ENCODE measurements at regions not wholly inside any gene's neighbourhood (a gene's known extent, or its start where the extent isn't known, plus 50 kb on each side); places are given as distances from the start of the nearest gene placed in this dataset.

DNA sequence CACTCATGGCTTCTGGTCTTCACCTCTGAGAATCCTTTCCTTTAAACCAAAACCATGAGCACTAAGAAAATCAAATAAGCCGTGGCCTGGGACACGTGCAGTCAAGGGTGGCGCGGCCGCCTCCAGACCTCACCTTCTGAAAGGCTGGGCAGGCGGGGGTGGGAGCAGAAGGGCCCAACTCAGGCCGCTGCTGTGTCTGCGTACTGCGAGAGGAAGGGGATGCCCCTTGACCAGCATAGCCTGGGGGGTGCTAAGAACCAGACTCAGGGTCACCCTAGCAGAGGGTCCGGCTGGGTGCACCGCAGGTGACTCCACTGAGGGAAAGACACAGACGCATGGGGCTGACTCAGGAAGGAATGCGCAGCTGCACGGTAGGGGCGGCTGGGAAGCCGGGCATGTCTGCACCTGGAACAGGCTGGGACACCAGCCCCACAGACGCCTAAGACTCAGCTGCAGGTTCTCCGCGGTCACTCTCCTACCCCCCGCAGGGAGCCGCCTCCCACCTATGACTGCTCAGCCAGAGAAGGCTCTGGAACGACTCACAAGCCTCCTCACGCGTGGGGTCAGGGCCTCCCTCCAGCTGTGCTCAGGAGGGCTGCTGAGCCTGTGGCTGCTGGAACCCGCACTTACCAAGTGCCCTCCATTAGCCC lies 432.4 kb upstream of the MYT1L start:
- TF ChIP-seq EZH2 (IDR thresholded peaks at IDR 0.05; ENCODE audit: low read depth) = no peak
- TF ChIP-seq, protein P1, sequence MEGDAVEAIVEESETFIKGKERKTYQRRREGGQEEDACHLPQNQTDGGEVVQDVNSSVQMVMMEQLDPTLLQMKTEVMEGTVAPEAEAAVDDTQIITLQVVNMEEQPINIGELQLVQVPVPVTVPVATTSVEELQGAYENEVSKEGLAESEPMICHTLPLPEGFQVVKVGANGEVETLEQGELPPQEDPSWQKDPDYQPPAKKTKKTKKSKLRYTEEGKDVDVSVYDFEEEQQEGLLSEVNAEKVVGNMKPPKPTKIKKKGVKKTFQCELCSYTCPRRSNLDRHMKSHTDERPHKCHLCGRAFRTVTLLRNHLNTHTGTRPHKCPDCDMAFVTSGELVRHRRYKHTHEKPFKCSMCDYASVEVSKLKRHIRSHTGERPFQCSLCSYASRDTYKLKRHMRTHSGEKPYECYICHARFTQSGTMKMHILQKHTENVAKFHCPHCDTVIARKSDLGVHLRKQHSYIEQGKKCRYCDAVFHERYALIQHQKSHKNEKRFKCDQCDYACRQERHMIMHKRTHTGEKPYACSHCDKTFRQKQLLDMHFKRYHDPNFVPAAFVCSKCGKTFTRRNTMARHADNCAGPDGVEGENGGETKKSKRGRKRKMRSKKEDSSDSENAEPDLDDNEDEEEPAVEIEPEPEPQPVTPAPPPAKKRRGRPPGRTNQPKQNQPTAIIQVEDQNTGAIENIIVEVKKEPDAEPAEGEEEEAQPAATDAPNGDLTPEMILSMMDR (conservative IDR thresholded peaks at IDR 0.05) = no peak

Data from PC-9 (cell line).